ENCODE measurements at regions not wholly inside any gene's neighbourhood (a gene's known extent, or its start where the extent isn't known, plus 50 kb on each side); places are given as distances from the start of the nearest gene placed in this dataset.

GRCh38 chr7:15848362-15848761 is 161.9 kb upstream of the MEOX2 start:
- TF ChIP-seq POLR2AphosphoS5 (IDR thresholded peaks at IDR 0.05; ENCODE audit: low read depth, low read length): no peak
- no peak for TF ChIP-seq TAF1 (IDR thresholded peaks at IDR 0.05; ENCODE audit: borderline replicate concordance, low read depth, low read length)

All from GM12892 (cell line).